MM.1S (cell line): ENCODE measurements at regions not wholly inside any gene's neighbourhood (a gene's known extent, or its start where the extent isn't known, plus 50 kb on each side); places are given as distances from the start of the nearest gene placed in this dataset.

ENCODE experiments used
- DNase-seq: peaks from one replicate; pipeline ENCODE4 v3.0.0-alpha.2; 2015
- H2AFZ ChIP-seq: fragments of 300-600 bp; sonication (generic); 2 replicates; pipeline ENCODE4 v1.6.0; 2016; ENCODE audit warnings: antibody characterized with exemption, low read length
- H3F3A ChIP-seq: fragments of 300-600 bp; sonication (generic); 2 replicates; pipeline ENCODE4 v1.6.1; 2016; ENCODE audit warnings: mild to moderate bottlenecking, antibody characterized with exemption, low read length, moderate library complexity, mixed read lengths; ENCODE audit not compliant: insufficient read depth
- H3K27ac ChIP-seq: fragments of 300-600 bp; sonication (generic); 2 replicates; pipeline ENCODE4 v1.5.1; 2016; ENCODE audit warnings: mild to moderate bottlenecking, low read length
- H3K27me3 ChIP-seq: fragments of 300-600 bp; sonication (generic); replicated peaks from 2 replicates; pipeline ENCODE4 v1.6.0; 2016; ENCODE audit warnings: low read length; ENCODE audit not compliant: insufficient read depth
- H3K36me3 ChIP-seq: fragments of 300-600 bp; sonication (generic); replicated peaks from 2 replicates; pipeline ENCODE4 v1.6.1; 2016; ENCODE audit warnings: mild to moderate bottlenecking, low read length, mixed read lengths; ENCODE audit not compliant: insufficient read depth
- H3K4me1 ChIP-seq: fragments of 300-600 bp; sonication (generic); 2 replicates; pipeline ENCODE4 v1.6.1; 2016; ENCODE audit warnings: low read length, mixed read lengths
- H3K4me2 ChIP-seq: fragments of 300-600 bp; sonication (generic); 2 replicates; pipeline ENCODE4 v1.6.0; 2016; ENCODE audit warnings: low read depth, low read length
- H3K4me3 ChIP-seq: fragments of 300-600 bp; sonication (generic); 2 replicates; pipeline ENCODE4 v1.5.1; 2016; ENCODE audit warnings: low read length, mixed read lengths
- H3K79me2 ChIP-seq: fragments of 300-600 bp; sonication (generic); 2 replicates; pipeline ENCODE4 v1.6.1; 2016; ENCODE audit warnings: mixed run types, low read length, mixed read lengths
- H3K9ac ChIP-seq: fragments of 300-600 bp; sonication (generic); 2 replicates; pipeline ENCODE4 v1.6.1; 2016; ENCODE audit warnings: low read length, mixed read lengths
- H3K9me2 ChIP-seq: fragments of 300-600 bp; sonication (generic); replicated peaks from 2 replicates; pipeline ENCODE4 v1.6.1; 2016; ENCODE audit warnings: mild to moderate bottlenecking, low read length, mixed read lengths; ENCODE audit not compliant: insufficient read depth
- H3K9me3 ChIP-seq: fragments of 300-600 bp; sonication (generic); replicated peaks from 2 replicates; pipeline ENCODE4 v1.6.1; 2016; ENCODE audit warnings: mild to moderate bottlenecking, low read length, mixed read lengths; ENCODE audit not compliant: insufficient read depth
- H4K20me1 ChIP-seq: fragments of 300-600 bp; sonication (generic); 2 replicates; pipeline ENCODE4 v1.6.1; 2016; ENCODE audit warnings: mild to moderate bottlenecking, low read length, moderate library complexity, mixed read lengths; ENCODE audit not compliant: insufficient read depth
- CTCF ChIP-seq: fragments of 300-600 bp; sonication (generic); IDR thresholded peaks from 2 replicates; pipeline ENCODE4 v1.5.1; 2016; ENCODE audit warnings: antibody characterized with exemption, low read length, mixed read lengths
- EZH2 ChIP-seq: fragments of 300-600 bp; sonication (generic); optimal IDR thresholded peaks from 2 replicates; pipeline ENCODE3; 2017; ENCODE audit warnings: low read depth, mild to moderate bottlenecking, antibody characterized with exemption, low read length, mixed read lengths
- EZH2phosphoT487 ChIP-seq: fragments of 300-600 bp; sonication (generic); IDR thresholded peaks from 2 replicates; pipeline ENCODE4 v1.6.1; 2018; ENCODE audit warnings: antibody characterized with exemption, low read length

GRCh38 chr13:34208336-34208735 lies 390.4 kb downstream of the RFC3 start:
- Histone ChIP-seq H3K4me2 (no peak overlapping the region), H3K79me2 (no peaks in the 10 kb centered on the region), H3K36me3 (no peaks in the 10 kb centered on the region), H3K9ac (no peak overlapping the region), H3F3A (no peaks in the 10 kb centered on the region), H3K27me3 (no peaks in the 10 kb centered on the region), H3K27ac (no peak overlapping the region), H4K20me1 (no peaks in the 10 kb centered on the region), H2AFZ (no peak overlapping the region), H3K4me1 (no peaks in the 10 kb centered on the region), H3K9me2 (no peaks in the 10 kb centered on the region), H3K4me3 (no peak overlapping the region), H3K9me3 (no peaks in the 10 kb centered on the region)
- TF ChIP-seq EZH2 (no peak), CTCF (no peak), EZH2phosphoT487 (no peak)
- DNase-seq, result no peak

- no peak overlapping the region for H2AFZ ChIP-seq
- H3K4me2 ChIP-seq, result no peak overlapping the region
- H3K9ac ChIP-seq, result no peak overlapping the region
- H3F3A ChIP-seq, result no peaks in the 10 kb centered on the region
- TF ChIP-seq EZH2, result no peak
- no peak for TF ChIP-seq EZH2phosphoT487
- no peak for TF ChIP-seq CTCF
- no peaks in the 10 kb centered on the region for H3K27me3 ChIP-seq
- H3K36me3 ChIP-seq, result no peaks in the 10 kb centered on the region
- no peaks in the 10 kb centered on the region for H3K9me2 ChIP-seq
- no peak for DNase-seq
- no peaks in the 10 kb centered on the region for H3K4me1 ChIP-seq
- H4K20me1 ChIP-seq, result no peaks in the 10 kb centered on the region
- no peak overlapping the region for H3K4me3 ChIP-seq
- H3K27ac ChIP-seq, result no peak overlapping the region
- no peaks in the 10 kb centered on the region for H3K9me3 ChIP-seq
- H3K79me2 ChIP-seq, result no peaks in the 10 kb centered on the region
Measured at GRCh38 chr13:34210341-34210740, 392.4 kb downstream of the RFC3 start.

- Histone ChIP-seq H3K36me3 (no peaks in the 10 kb centered on the region), H3K4me3 (no peak overlapping the region), H3K27ac (no peak overlapping the region), H3K4me1 (no peaks in the 10 kb centered on the region), H2AFZ (no peak overlapping the region), H3K4me2 (no peak overlapping the region), H3K9me2 (no peaks in the 10 kb centered on the region), H3K79me2 (no peaks in the 10 kb centered on the region), H3K9ac (no peak overlapping the region), H3K27me3 (no peaks in the 10 kb centered on the region), H4K20me1 (no peaks in the 10 kb centered on the region), H3K9me3 (no peaks in the 10 kb centered on the region), H3F3A (no peaks in the 10 kb centered on the region)
- TF ChIP-seq EZH2 (no peak), EZH2phosphoT487 (no peak), CTCF (no peak)
- DNase-seq, result no peak
Measured at GRCh38 chr13:34214686-34215085, 396.7 kb downstream of the RFC3 start.

- Histone ChIP-seq H3K4me3 (no peak overlapping the region), H3K9ac (no peak overlapping the region), H3K27me3 (no peaks in the 10 kb centered on the region), H3K4me2 (no peak overlapping the region), H3K4me1 (no peaks in the 10 kb centered on the region), H3K27ac (no peak overlapping the region), H4K20me1 (no peaks in the 10 kb centered on the region), H3K9me3 (no peaks in the 10 kb centered on the region), H3K36me3 (no peaks in the 10 kb centered on the region), H3K9me2 (no peaks in the 10 kb centered on the region), H3K79me2 (no peaks in the 10 kb centered on the region), H3F3A (no peaks in the 10 kb centered on the region), H2AFZ (no peak overlapping the region)
- TF ChIP-seq EZH2, result no peak
- TF ChIP-seq EZH2phosphoT487, result no peak
- no peak for TF ChIP-seq CTCF
- DNase-seq, result no peak
Measured at GRCh38 chr13:34216256-34216655, 398.3 kb downstream of the RFC3 start.
